ENCODE measurements at regions not wholly inside any gene's neighbourhood (a gene's known extent, or its start where the extent isn't known, plus 50 kb on each side); places are given as distances from the start of the nearest gene placed in this dataset.
"Not testable (repeated sequence)": the region's sequence is repeated elsewhere in the genome, so short reads cannot be mapped to it uniquely, and the experiment has no call there.

DNA sequence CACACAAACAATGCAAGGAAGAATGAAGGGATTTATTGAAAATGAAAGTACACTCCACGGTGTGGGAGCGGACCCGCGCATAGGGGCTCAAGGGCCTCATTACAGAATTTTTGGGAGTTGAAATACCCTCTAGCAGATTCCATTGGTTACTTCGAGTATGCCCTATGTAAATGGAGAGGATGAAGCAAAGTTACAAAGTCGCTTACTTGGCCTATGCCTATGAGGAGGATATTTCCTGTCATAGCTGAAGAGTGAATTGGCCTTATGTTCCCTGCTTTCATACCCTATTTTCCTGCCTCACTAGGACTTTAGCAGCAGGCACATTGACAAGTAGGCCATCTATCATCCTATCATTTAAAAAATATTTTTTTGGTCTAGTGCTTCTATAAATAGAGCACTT is 843.3 kb downstream of the NAP1L3 start:
- TF ChIP-seq, protein P1, sequence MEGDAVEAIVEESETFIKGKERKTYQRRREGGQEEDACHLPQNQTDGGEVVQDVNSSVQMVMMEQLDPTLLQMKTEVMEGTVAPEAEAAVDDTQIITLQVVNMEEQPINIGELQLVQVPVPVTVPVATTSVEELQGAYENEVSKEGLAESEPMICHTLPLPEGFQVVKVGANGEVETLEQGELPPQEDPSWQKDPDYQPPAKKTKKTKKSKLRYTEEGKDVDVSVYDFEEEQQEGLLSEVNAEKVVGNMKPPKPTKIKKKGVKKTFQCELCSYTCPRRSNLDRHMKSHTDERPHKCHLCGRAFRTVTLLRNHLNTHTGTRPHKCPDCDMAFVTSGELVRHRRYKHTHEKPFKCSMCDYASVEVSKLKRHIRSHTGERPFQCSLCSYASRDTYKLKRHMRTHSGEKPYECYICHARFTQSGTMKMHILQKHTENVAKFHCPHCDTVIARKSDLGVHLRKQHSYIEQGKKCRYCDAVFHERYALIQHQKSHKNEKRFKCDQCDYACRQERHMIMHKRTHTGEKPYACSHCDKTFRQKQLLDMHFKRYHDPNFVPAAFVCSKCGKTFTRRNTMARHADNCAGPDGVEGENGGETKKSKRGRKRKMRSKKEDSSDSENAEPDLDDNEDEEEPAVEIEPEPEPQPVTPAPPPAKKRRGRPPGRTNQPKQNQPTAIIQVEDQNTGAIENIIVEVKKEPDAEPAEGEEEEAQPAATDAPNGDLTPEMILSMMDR (IDR thresholded peaks at IDR 0.05) = not testable (repeated sequence)
- TF ChIP-seq POLR2A (IDR thresholded peaks at IDR 0.05) = not testable (repeated sequence)
